BLaER1 (cell line): ENCODE measurements at regions not wholly inside any gene's neighbourhood (a gene's known extent, or its start where the extent isn't known, plus 50 kb on each side); places are given as distances from the start of the nearest gene placed in this dataset.

Experiments
- H3K27ac ChIP-seq: shearing (Covaris generic); formaldehyde crosslinking; 2 replicates; pipeline ENCODE4 v1.8.1; 2022
- H3K27me3 ChIP-seq: shearing (Covaris generic); formaldehyde crosslinking; 2 replicates; pipeline ENCODE4 v1.8.1; 2022
- H3K36me3 ChIP-seq: shearing (Covaris generic); formaldehyde crosslinking; 2 replicates; pipeline ENCODE4 v1.8.1; 2022
- H3K4me1 ChIP-seq: shearing (Covaris generic); formaldehyde crosslinking; 2 replicates; pipeline ENCODE4 v1.8.1; 2022
- H3K4me2 ChIP-seq: shearing (Covaris generic); formaldehyde crosslinking; 2 replicates; pipeline ENCODE4 v1.8.1; 2022
- H3K4me3 ChIP-seq: shearing (Covaris generic); formaldehyde crosslinking; 2 replicates; pipeline ENCODE4 v1.8.1; 2022
- H3K9ac ChIP-seq: shearing (Covaris generic); formaldehyde crosslinking; 2 replicates; pipeline ENCODE4 v1.8.1; 2022
- H3K9me3 ChIP-seq: shearing (Covaris generic); formaldehyde crosslinking; 2 replicates; pipeline ENCODE4 v1.8.1; 2022
- H4K20me1 ChIP-seq: shearing (Covaris generic); formaldehyde crosslinking; 2 replicates; pipeline ENCODE4 v1.8.1; 2022
- Cebpa-rat ChIP-seq: shearing (Covaris generic); IDR thresholded peaks from 2 replicates; pipeline ENCODE4 v1.8.1; 2022

GRCh38 chr9:86659413-86660046 is 287.8 kb downstream of the GAS1 start:
- Histone ChIP-seq H3K4me2 (peak overlapping the region; percentile 77), H3K9ac (no peak overlapping the region), H3K9me3 (no peaks in the 10 kb centered on the region), H3K4me3 (no peak overlapping the region), H3K27me3 (no peaks in the 10 kb centered on the region), H3K4me1 (peaks cover 35% of the 10 kb centered on the region), H3K27ac (no peak overlapping the region), H3K36me3 (no peaks in the 10 kb centered on the region), H4K20me1 (no peaks in the 10 kb centered on the region)
- TF ChIP-seq Cebpa-rat: no peak

GRCh38 chr9:86655147-86655546 is 292.2 kb downstream of the GAS1 start:
- Histone ChIP-seq H3K27ac (no peak overlapping the region), H3K4me1 (peaks cover 32% of the 10 kb centered on the region), H3K4me2 (no peak overlapping the region), H4K20me1 (no peaks in the 10 kb centered on the region), H3K9me3 (peaks cover 18% of the 10 kb centered on the region), H3K4me3 (no peak overlapping the region), H3K27me3 (no peaks in the 10 kb centered on the region), H3K36me3 (no peaks in the 10 kb centered on the region), H3K9ac (no peak overlapping the region)
- TF ChIP-seq Cebpa-rat: no peak

- H3K36me3 ChIP-seq: no peaks in the 10 kb centered on the region
- H3K9ac ChIP-seq: no peak overlapping the region
- peaks cover 35% of the 10 kb centered on the region for H3K4me1 ChIP-seq
- H3K4me3 ChIP-seq: no peak overlapping the region
- TF ChIP-seq Cebpa-rat: no peak
- H3K27ac ChIP-seq: no peak overlapping the region
- no peak overlapping the region for H3K4me2 ChIP-seq
- no peaks in the 10 kb centered on the region for H3K27me3 ChIP-seq
- peaks cover 18% of the 10 kb centered on the region for H3K9me3 ChIP-seq
- H4K20me1 ChIP-seq: no peaks in the 10 kb centered on the region
Observed at GRCh38 chr9:86653466-86653865, 293.8 kb downstream of the GAS1 start.

DNA sequence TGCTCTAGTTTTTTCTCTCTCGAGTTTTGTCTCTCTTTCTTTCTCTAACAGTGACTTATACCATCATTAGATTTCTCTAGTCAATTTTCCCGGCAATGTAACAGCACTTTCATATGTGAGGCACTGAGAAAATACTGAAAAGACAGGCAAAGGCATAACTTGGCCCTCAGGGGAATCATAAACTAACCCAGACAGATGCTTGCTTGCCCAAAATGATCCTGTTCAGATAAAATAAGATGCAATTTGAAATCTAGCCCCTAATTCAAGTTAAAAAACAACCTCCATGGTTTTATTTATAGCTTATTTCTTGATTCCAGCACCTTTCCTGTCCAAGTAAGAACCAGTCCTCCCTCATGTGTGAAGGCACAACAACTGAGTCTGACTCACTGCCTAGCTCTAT is 294.6 kb downstream of the GAS1 start:
- Histone ChIP-seq H3K4me3 (no peak overlapping the region), H3K9me3 (peaks cover 18% of the 10 kb centered on the region), H4K20me1 (no peaks in the 10 kb centered on the region), H3K36me3 (no peaks in the 10 kb centered on the region), H3K4me2 (no peak overlapping the region), H3K9ac (no peak overlapping the region), H3K4me1 (peaks cover 35% of the 10 kb centered on the region), H3K27ac (no peak overlapping the region), H3K27me3 (no peaks in the 10 kb centered on the region)
- TF ChIP-seq Cebpa-rat: no peak

GRCh38 chr9:86649913-86650312 is 295.7 kb upstream of the TUT7 start:
- Histone ChIP-seq H3K9me3 (peaks cover 18% of the 10 kb centered on the region), H3K27ac (peak overlapping the region; percentile 23; the same call in 1 of the 2 replicates), H3K27me3 (no peaks in the 10 kb centered on the region), H3K4me3 (no peak overlapping the region), H3K36me3 (no peaks in the 10 kb centered on the region), H3K4me2 (peak overlapping the region; percentile 58), H3K4me1 (peaks cover 35% of the 10 kb centered on the region), H4K20me1 (no peaks in the 10 kb centered on the region), H3K9ac (no peak overlapping the region)
- no peak; the same call in 1 of the 2 replicates for TF ChIP-seq Cebpa-rat

DNA sequence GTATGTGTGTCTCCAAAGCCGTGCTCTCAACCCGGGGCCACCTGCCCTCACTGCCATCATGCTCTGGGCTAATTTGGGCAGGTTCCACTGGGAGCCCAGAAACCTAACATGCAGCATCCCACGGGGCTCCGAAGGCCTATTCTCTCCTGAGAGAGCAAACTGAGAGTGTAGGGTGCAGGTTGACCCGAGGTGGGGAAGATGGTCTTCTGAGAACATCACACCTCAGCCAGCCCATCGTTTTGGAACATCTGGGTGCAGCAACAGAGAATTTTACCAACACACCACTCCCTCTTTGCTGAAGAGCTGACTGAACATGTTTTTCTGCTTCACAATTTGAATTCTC is 294.6 kb upstream of the TUT7 start:
- Histone ChIP-seq H3K4me1 (peaks cover 35% of the 10 kb centered on the region), H3K4me2 (peak overlapping the region; percentile 38), H3K4me3 (no peak overlapping the region), H3K27ac (peak overlapping the region; percentile 24; the same call in 1 of the 2 replicates), H4K20me1 (no peaks in the 10 kb centered on the region), H3K27me3 (no peaks in the 10 kb centered on the region), H3K9ac (no peak overlapping the region), H3K36me3 (no peaks in the 10 kb centered on the region), H3K9me3 (peaks cover 14% of the 10 kb centered on the region)
- no peak for TF ChIP-seq Cebpa-rat

DNA sequence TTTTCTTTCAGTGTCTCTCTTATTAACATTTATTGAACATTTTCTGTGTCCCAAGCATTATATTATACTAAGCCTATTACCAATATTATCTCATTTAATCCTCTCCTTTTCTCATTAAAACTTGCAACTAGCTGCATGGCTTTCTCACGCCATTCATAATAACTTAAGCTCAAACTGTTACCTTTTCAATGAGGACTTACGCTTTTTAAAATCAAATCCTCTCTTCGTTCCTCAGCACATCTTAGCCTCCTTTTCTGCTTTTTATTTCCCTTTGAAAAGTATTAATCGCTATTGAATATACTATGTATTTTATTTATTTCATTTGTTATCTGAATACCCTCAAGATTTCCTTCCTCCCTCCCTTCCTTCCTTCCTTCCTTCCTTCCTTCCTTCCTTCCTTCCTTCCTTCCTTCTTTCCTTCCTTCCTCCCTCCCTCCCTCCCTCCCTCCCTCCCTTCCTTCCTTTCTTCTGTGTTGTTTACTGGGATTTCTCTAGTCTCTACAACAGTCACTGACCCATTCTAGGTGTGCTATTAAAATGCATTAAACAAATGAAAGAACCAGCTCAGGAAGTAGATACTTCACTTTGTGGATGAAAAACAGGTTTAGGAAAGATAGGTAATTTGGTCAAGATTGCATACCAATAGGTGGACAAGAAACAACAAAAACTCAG is 294.1 kb upstream of the TUT7 start:
- Histone ChIP-seq H3K4me1 (peaks cover 35% of the 10 kb centered on the region), H3K4me2 (peak overlapping the region; percentile 38), H3K4me3 (no peak overlapping the region), H3K27ac (peak overlapping the region; percentile 24; the same call in 1 of the 2 replicates), H4K20me1 (no peaks in the 10 kb centered on the region), H3K9me3 (peaks cover 9% of the 10 kb centered on the region), H3K9ac (no peak overlapping the region), H3K36me3 (no peaks in the 10 kb centered on the region), H3K27me3 (no peaks in the 10 kb centered on the region)
- no peak for TF ChIP-seq Cebpa-rat

GRCh38 chr9:86645303-86645702 is 291.1 kb upstream of the TUT7 start:
- Histone ChIP-seq H3K4me2 (no peak overlapping the region), H4K20me1 (no peaks in the 10 kb centered on the region), H3K4me3 (no peak overlapping the region), H3K27ac (no peak overlapping the region), H3K4me1 (peaks cover 18% of the 10 kb centered on the region), H3K9ac (no peak overlapping the region), H3K27me3 (no peaks in the 10 kb centered on the region), H3K36me3 (no peaks in the 10 kb centered on the region), H3K9me3 (no peaks in the 10 kb centered on the region)
- TF ChIP-seq Cebpa-rat: no peak

GRCh38 chr9:86644675-86645034 is 290.4 kb upstream of the TUT7 start:
- Histone ChIP-seq H3K27ac (no peak overlapping the region), H3K27me3 (no peaks in the 10 kb centered on the region), H4K20me1 (no peaks in the 10 kb centered on the region), H3K36me3 (no peaks in the 10 kb centered on the region), H3K4me1 (peaks cover 12% of the 10 kb centered on the region), H3K4me3 (no peak overlapping the region), H3K4me2 (no peak overlapping the region), H3K9ac (no peak overlapping the region), H3K9me3 (no peaks in the 10 kb centered on the region)
- TF ChIP-seq Cebpa-rat: no peak

- H3K9me3 ChIP-seq: no peaks in the 10 kb centered on the region
- no peak overlapping the region for H3K27ac ChIP-seq
- no peaks in the 10 kb centered on the region for H3K27me3 ChIP-seq
- H3K4me2 ChIP-seq: no peak overlapping the region
- H3K4me3 ChIP-seq: no peak overlapping the region
- H3K4me1 ChIP-seq: peaks cover 7% of the 10 kb centered on the region
- H3K36me3 ChIP-seq: no peaks in the 10 kb centered on the region
- TF ChIP-seq Cebpa-rat: no peak
- no peaks in the 10 kb centered on the region for H4K20me1 ChIP-seq
- H3K9ac ChIP-seq: no peak overlapping the region
Observed at GRCh38 chr9:86643946-86644674, 289.9 kb upstream of the TUT7 start.
